ENCODE measurements at regions not wholly inside any gene's neighbourhood (a gene's known extent, or its start where the extent isn't known, plus 50 kb on each side); places are given as distances from the start of the nearest gene placed in this dataset.

- no peak for TF ChIP-seq CTCF (IDR thresholded peaks at IDR 0.05)
- no peak for TF ChIP-seq POLR2A (IDR thresholded peaks at IDR 0.05; ENCODE audit: low read depth)
- no peak for TF ChIP-seq POLR2AphosphoS5 (IDR thresholded peaks at IDR 0.05)
- no peak for TF ChIP-seq EP300 (IDR thresholded peaks at IDR 0.05)
Observed at GRCh38 chr20:24277196-24277595, 192.2 kb upstream of the SYNDIG1 start.
